ENCODE measurements at regions not wholly inside any gene's neighbourhood (a gene's known extent, or its start where the extent isn't known, plus 50 kb on each side); places are given as distances from the start of the nearest gene placed in this dataset.

DNA sequence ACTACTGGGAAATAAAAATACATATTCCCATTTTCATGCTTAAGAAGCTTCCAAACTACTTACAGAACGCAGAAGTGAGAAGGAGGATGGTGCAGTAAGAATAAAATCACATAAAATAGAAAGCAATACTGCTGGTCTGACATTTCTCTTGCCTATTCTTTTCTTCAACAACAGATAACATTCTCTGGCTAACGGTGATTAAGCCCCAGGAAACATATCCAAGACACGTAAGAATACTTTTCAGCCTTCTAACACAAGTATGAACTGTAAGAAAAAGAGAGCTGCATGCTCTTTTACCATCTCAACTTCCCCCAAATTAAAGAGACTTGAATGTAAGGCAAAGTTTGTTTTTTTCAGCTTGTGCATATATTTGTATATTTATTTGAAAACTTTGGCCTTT is 156.1 kb upstream of the TARS1 start:
- DNase-seq: no peak

DNA sequence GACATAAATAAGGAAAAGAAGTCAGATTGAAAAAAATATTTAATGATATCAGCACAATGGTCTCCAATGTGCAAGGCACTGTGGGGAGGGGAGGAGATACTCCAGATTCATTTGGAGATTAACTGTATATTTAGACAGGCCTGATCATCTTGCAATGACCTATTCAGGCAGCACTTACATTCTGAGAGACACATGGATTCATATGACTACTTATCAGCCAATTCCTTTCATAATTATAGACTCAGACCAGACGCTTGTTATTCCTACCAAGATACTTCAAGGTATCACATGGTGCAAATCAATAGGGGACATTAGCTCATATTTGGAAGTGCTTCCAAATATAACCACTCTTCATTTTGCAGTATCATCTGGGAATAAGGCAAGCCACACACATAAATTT is 153.5 kb upstream of the TARS1 start:
- DNase-seq: no peak

DNA sequence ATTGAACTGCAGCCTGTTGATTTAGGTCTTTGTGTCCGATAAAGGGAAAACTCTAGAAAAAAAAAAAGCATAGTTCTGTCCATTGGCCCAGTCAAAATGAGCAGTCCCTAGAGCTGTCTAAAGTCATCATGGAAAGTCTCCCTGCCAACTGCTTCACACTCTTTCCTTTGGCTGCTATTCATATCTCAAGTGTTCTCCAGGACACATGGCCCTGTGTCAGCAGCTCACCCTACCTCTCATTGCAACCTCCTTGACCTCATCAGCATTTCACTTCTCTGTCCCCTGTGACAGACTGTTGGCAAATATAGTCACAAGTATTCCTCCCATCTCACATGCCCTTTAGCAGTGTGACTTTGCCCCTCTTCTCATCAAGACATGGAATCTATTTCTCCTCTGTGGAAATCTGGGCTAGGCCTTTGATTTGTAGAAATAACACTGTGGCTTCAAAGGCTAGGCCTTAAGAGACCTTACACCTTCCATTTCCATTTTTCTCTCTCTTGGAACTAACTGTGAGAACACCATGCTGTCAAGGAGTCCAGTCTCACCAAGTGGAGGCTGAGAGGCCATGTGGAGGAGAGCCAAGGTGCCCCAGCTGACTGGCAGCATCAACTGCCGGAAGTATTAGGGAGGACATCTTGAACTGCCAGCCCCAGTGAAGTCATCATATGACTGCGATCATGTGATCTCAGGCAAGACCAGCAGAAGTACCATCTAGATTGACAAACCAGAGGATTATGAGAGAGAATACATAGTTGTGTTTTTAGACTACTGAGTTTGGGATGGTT is 149.4 kb upstream of the TARS1 start:
- no peak for DNase-seq

DNA sequence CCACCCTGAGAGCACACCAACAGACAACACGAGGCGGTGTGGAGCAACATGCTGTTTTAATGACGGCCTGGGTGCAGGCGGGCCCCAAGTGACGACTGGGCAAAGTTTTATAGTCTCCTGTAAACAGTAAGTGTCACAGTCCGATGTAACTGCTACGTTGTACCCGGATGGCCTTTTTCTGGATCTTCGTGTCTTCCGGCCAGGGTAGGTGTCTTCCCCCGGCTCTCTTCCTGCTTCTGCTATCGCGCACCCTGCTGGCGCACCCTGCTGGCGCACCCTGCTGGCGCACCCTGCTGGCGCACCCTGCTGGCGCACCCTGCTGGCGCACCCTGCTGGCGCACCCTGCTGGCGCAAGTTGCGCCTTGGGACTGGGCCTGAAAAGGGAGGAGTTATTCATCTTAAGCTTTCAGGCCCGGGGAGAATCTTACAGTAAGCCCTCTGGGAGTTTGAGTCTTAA is 143.0 kb upstream of the TARS1 start:
- DNase-seq: no peak

DNA sequence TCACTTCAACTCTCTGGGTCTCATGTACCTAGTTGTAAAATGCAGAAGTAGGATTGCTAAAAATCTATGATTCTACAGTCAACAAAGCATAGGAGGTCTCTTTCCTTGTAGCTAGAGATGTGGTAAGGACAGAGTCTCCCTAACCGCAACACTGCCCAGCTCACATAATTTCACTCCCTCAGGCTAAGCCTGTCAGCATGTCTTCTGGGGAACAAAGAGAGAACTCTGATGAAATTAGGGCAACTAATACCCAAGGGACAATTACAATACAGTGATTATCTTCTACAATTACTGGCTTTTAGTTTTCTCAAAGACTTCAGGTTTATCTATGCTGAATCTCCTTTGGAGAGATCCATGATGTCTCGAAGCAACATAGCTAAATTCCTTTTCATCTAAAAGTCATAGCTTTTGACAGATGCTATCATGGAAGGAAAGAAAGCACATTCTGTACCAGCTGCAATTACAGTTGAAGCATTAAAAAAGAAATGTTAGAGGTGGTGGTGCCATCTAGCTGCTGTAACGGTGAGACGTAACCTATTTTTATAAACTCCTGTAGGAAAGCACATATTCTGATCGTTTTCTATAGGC is 141.1 kb upstream of the TARS1 start:
- DNase-seq: peak in 3 of 51 donors; percentile 2 to 60 (median 2)

DNA sequence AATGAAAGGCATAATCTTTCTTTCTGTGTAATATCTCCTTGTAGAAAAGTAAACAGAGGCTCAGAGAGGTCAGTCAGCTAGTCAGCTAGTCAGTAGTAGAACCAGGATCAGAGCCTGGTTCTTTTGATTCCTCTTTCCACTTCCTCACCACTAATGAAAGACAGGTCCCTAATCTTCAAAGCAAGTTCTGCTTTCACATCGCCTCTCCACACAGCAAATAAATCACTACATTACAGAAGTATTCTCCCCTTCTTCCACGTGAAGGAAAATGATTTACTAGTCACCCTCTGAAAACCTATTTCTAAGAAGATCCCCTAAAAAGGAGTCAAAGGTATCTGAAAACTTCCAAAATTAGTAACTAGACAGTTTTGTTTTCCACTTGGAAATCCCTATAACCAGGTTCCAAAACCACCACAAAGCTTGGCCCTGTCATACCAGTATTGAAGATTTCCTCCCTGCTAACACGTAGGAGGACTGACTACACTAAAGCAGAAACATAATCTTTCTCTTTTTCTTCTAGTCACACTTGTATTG is 140.5 kb upstream of the TARS1 start:
- no peak for DNase-seq

DNA sequence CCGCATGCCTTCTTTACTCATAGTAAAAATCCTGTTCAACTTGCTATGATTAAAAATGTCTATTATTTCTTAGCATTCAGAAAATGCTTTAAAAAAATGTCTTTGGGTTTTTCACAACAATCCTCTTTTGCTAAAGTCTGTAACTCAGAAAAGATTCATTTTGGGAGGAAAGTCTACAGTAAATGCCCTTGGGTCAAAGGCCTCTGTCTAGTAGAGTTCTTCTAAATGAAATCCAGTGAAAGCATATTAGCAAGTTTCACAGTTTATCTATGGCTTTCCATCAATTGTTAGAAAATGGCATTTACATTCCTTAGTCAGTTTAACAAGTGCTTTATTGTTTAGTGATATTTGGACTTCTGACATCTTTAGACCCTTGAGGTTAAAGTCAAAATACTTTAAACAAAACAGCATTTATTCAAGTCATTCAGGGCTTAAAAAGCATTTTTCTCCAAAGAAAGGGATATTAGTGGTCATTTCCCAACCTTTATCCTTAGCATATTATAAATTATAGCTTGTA is 137.1 kb upstream of the TARS1 start:
- no peak for DNase-seq

DNA sequence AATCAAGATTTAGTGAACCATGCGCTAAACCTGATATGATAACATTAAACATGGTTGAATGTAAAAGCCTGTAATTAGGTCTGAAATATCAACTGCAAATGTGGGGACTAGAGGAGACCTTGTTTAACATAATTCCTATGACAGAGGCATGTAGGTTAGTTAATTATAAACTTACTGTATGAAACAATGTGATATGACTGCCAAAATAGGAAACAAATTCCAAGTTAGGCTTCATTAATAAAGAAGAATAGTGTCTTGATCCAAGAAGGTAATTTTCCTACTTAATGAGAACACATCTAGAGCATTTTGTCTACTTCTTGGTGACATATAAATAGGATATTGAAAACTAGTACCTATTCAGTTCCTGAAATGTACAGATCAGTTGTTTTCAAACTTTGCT is 136.2 kb upstream of the TARS1 start:
- DNase-seq: no peak

DNA sequence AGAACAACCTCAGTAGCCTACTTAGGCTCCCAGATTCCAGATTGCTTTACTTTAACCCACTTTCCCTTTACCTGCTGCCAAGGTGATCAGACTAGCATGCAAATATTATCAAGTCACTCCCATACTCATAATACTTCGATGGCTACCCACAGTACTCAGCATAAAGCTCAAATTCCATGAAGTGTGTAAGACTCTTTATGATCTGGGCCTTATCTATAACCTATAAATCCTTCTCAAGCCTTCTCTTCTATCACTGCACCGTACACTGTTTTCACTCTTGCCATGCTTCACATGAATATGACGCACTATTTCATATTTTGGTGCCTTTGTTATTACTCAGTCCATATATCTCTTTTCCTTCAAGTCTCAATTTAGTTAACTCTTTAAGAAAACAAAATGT is 135.2 kb upstream of the TARS1 start:
- no peak for DNase-seq

DNA sequence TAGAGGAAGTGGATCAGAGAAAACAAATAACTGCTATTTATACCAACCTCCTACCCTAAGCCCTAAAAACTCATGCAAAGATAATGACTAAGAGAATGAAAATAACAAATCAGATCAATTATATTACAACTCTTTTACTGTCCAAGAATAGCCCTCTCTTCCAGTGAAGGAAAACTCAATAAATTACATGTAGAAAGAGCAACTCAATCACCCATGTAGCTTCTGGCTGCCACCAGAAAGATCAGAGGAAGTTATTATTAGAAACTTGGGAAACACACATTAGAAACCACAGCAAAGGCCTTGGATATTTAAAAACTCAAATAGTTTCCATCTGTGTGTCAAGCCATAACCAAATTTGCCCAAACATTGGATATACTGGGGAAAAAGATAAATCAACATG is 134.0 kb upstream of the TARS1 start:
- DNase-seq: no peak

DNA sequence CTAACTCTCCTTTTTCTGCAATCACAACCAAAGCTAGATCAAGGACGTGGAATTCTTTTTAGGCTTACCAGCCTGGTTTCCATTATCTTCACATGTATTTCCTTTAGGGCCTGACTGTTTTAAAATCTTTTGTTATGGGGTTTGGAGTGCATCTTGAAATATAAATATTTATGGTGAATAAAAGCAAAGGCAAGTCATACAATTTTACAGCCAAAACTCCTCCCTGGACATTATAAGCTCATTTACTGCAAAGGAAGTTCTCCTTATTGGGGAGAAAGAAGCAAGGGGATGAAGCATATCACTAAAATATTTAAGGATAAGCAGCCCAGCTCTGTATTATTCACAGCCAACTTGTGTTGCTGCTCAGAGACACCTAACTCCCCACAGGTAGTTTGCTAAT is 132.2 kb upstream of the TARS1 start:
- DNase-seq: no peak

DNA sequence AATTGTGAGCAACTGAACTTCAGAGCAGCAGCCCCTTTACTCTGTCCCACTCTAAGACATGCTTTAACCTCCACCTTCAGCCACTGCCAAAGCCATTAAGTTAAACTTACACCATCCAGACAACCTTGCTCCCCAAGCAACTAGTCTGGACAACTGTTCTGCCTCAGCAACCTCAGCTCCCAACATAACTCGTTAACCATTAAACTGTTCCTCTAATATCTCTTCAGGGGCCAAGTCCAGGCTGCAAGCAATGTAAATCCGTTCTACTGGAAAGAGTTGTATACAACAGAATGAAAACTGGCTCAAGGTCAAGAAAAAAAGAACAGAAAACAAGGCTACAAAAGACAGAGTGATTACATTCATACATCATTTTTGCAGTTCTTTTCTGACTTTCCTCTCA is 131.7 kb upstream of the TARS1 start:
- DNase-seq: no peak

DNA sequence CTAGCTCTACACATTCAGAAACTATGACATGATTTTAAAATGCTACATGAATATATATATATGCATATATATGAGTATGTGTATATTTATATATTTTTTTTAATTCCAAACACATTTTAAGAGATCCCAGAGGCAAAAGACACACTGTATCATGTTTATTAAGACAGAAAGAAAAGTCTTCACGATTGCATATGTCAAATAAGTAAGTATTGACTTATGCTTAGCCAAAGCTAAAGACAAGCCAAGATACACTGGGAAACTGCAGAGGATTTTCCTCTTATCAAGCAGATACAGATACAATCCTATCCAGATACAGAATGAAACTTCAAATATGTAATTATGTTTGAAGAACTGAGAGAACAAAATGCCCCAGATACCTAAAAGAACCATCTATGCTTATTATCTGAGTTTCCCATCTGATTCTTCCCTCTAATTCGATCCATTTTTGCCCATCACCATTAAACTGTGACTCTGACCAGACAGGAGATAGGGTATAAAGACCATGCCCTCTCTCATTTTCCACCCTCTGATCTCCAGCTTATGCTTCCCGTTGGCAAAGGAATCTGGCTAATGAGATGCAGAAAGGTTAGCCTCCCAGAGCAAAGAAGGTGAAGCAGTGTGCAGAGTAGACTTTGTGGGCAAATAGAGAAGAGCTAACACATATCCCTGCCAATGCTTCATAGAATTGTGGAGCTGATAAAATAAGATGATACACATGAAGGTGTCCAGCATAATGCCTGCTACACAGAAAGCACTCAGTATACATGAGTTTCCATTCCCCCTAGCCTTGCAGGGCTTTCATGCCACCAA is 131.0 kb upstream of the TARS1 start:
- DNase-seq: no peak

DNA sequence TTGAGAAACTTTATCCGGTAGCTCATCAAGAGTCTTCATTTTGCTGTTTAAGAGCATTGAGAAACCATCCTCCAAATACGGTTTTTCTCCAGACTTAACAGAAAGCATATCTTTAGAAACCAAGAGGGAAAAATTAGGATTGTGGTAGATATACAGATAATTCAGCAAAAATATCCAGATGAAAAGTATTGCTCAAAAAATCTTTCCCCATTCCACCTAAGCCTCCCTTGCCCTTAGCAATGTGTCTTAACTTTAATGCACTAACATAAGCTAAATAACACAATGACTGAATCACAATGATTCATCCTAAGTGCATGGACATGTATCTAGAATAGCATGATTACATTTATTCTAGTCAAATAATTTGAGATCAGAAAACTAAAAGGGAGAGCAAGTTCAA is 130.3 kb upstream of the TARS1 start:
- no peak for DNase-seq

DNA sequence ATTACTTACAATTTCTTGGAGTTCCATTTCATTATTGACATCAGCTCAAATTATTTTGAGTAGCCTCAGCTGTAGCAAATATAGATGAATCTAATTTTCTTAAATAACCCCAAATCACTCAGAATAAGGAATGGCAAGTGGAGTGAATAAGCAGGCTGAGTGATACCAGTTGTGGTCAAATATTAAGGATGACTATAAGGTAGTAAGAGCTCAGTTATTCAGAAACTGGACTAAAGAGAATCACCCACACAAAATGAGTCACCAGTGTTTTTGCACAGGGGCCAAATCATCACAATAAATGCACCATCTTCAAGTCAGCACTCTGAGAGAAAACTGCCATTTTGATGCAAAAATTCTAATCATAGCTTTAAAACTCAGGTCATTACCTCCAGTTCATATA is 128.9 kb upstream of the TARS1 start:
- DNase-seq: no peak

DNA sequence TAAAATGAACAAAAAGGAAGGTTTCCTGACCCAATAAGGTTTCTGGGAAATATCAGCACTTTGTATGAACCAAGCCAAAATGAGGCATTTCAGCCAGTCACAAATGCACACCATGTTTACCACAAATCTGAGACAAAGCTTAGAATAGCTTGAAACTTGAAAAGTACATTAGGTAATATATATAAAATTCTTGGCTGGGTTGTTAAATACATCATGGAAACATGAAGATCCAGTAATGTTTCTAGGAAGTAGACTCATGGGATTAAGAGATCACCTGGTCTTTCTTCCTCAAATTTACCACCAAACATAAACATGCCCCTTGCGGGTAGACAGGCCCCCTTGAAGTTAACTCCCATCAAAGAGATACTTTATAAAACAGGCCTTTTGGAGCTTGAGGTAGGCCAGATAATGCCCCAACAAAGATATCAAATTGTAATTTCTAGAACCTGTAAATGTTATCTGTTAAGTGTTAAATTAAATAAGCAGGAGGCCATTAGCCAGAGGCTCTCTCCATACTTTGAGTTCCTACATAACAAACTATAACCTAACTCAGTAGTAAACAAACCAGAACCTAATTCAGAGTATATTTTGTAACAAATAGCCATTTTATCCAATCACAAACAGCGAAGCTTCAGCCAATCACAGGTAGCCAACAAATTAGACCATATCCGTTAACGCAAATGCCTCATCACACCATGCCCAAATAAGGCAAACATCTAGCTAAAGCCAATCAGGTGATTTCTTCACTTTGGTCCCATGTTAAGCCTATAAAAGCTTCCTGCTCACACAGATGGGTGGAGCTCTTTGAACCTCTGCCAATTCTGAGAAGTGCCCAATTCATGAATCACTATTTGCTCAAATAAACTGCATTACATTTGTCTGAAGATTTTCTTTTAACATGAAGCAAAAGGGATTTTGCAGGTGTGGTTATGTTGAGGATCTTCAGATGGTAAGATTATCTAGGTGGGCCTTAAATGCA is 127.9 kb upstream of the TARS1 start:
- no peak for DNase-seq

DNA sequence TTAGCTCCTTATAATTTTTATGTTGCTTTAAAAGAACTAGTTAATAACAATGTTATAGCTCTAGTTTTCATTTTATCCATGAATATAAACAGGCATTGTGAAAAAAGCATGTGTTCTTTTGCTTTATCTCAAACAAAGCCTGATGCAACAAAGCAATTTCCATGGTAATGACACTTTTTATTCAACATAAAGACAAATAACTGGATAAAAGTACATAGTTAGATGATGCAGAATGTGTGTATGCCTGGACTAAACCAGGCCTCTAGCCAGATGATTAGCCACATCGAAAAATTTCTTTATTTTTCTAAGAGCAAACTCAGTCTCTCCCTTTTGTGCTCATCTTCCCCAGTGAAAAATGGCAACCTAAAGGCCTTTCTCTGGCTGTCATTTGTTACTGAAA is 125.6 kb upstream of the TARS1 start:
- DNase-seq: no peak

DNA sequence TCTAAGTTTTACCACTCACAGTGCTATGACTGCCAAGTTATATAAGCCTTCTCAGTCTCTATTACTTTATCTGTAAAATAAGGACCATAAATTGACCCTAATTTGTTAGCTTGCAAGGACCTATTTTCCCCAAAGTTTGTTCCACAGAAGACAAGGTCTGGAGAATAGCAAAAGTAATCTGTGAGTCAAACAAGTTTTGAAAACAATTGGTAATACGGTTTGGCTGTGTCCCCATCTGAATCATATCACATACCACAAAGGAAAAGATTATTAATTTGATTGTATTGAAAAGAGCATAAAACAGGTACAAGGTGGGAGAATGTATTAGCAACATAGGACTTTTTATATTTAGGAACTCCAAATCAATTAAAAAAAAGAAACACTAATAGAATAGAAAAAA is 124.0 kb upstream of the TARS1 start:
- DNase-seq: no peak

DNA sequence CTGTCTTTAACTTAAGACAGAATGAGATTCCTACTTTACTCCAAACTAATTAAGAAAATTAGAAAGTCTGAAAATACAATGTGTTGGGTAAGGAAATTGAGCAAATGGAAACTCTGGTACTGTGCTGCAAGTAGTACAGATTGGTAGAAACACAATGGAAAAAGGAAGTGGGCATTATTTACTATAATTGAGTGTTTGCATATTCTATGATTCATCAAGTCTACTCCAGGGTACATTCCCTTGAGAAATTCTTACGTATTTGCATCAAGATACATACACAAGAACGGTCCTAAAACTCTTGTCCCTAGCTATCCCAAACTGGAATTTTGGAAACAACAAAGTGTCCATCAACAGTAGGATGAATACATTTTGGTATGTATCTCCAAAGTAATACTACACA is 123.5 kb upstream of the TARS1 start:
- DNase-seq: no peak

DNA sequence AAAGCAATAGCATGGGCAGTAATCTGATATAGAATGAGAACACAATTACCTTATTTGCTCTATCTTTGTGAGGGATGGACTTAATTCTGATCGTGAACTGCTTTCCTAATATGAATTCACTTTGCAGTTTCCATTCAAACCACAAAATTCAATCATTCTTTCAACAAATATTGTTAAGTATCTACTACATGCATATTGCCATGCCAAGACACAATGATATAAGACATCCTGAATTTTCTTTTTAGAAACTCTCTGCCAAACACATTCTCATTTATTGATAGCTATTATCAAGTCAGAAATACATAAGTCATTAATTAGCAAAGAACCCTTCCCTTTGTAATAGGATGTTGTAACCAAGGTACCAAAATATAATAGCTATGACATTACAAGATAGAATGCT is 121.6 kb upstream of the TARS1 start:
- DNase-seq: no peak

DNA sequence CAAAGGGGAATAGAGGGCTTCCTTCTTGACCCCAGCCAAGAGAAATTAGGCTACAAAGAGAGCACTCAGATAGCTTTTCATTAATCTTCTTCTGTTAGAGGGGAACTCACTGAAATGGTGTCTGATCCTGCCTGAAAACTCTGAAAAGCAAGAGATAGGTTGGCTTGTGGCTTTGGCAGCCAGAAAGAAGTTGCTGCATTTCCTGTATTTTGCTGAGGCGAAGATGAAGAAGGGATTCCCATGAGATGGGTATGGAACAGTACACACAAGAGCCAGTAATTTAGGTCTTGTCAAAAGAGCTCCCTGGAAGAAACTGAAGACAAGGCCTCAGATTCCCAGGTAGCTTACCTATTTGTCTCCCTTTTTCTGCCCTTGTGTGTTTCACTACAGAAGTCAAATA is 120.9 kb upstream of the TARS1 start:
- DNase-seq: no peak

Measured in hypothalamus (tissue), 51 donors.